A673 (cell line): ENCODE measurements at regions not wholly inside any gene's neighbourhood (a gene's known extent, or its start where the extent isn't known, plus 50 kb on each side); places are given as distances from the start of the nearest gene placed in this dataset.

Source experiments
- BruUV-seq: library from RNA; stranded (reverse); fragments of 400-500 nt; replicated peaks from 2 replicates; lab custom pipeline; 2021; lab: Mats Ljungman, UMichigan
- CTCF ChIA-PET: fragments of 300-600 bp; sonication (Branson Sonifier 250); formaldehyde crosslinking; loops from one replicate; lab custom pipeline; 2022; ENCODE audit warnings: antibody characterized with exemption; lab: Charles Lee
- POLR2A ChIA-PET: fragments of 300-600 bp; sonication (Branson Sonifier 250); formaldehyde crosslinking; loops from one replicate; lab custom pipeline; 2022; ENCODE audit warnings: antibody characterized with exemption; ENCODE audit not compliant: low non-redundant PET; lab: Charles Lee
- DNase-seq: peaks from one replicate; pipeline ENCODE4 v3.0.0-alpha.2; 2015; ENCODE audit warnings: low spot score
- H3K27ac ChIP-seq: fragments of 200-600 bp; sonication (generic); 2 replicates; pipeline ENCODE4 v1.5.1; 2016; ENCODE audit warnings: mixed run types, low read depth, mild to moderate bottlenecking, mixed read lengths, antibody characterized with exemption, low read length; ENCODE audit not compliant: poor library complexity, severe bottlenecking
- H3K27me3 ChIP-seq: fragments of 200-600 bp; sonication (generic); replicated peaks from 2 replicates; pipeline ENCODE4 v1.6.1; 2017; ENCODE audit warnings: mixed run types, low read depth, mild to moderate bottlenecking, mixed read lengths, antibody characterized with exemption, low read length; ENCODE audit not compliant: insufficient read depth, poor library complexity
- H3K36me3 ChIP-seq: fragments of 200-600 bp; sonication (generic); 2 replicates; pipeline ENCODE4 v1.6.1; 2016; ENCODE audit warnings: mixed run types, mild to moderate bottlenecking, mixed read lengths, antibody characterized with exemption, low read length; ENCODE audit not compliant: insufficient read depth, poor library complexity, severe bottlenecking
- H3K4me1 ChIP-seq: fragments of 200-600 bp; sonication (generic); 2 replicates; pipeline ENCODE4 v1.6.1; 2017; ENCODE audit warnings: mixed run types, mild to moderate bottlenecking, mixed read lengths, antibody characterized with exemption, low read length; ENCODE audit not compliant: insufficient read depth, poor library complexity, severe bottlenecking
- H3K4me3 ChIP-seq: fragments of 200-600 bp; sonication (generic); 2 replicates; pipeline ENCODE4 v1.5.1; 2016; ENCODE audit warnings: low read depth, mixed run types, mild to moderate bottlenecking, mixed read lengths, low read length; ENCODE audit not compliant: poor library complexity, severe bottlenecking
- H3K9me3 ChIP-seq: fragments of 200-600 bp; sonication (generic); 2 replicates; pipeline ENCODE4 v1.6.1; 2016; ENCODE audit warnings: mixed run types, low read depth, mild to moderate bottlenecking, mixed read lengths, antibody characterized with exemption, low read length; ENCODE audit not compliant: poor library complexity, severe bottlenecking
- CTCF ChIP-seq: fragments of 300-800, 200-600 bp; sonication (generic); conservative IDR thresholded peaks from 2 replicates; pipeline ENCODE4 v1.5.1; 2017; ENCODE audit warnings: low read depth, mild to moderate bottlenecking, antibody characterized with exemption, low read length, moderate library complexity, mixed read lengths
- EZH2 ChIP-seq: fragments of 200-600 bp; sonication (generic); IDR thresholded peaks from 2 replicates; pipeline ENCODE4 v1.6.1; 2017; ENCODE audit warnings: borderline replicate concordance, low read depth, mild to moderate bottlenecking, mixed read lengths, antibody characterized with exemption, low read length; ENCODE audit not compliant: poor library complexity, severe bottlenecking
- intact Hi-C: fragments of 100-400 bp; cut with micrococcal nuclease; formaldehyde crosslinking; loops from one replicate; pipeline ENCODE4 v1.10.0; 2022; ENCODE audit not compliant: unreplicated experiment

- H3K27me3 ChIP-seq = no peaks in the 10 kb centered on the region
- peaks cover 45% of the 10 kb centered on the region for H3K36me3 ChIP-seq
- no TSS peak for BruUV-seq
- H3K9me3 ChIP-seq = no peaks in the 10 kb centered on the region
- H3K27ac ChIP-seq = no peak overlapping the region
- intact Hi-C loops = no loop called here
- ChIA-PET CTCF (no interaction called here), POLR2A (no interaction called here)
- H3K4me1 ChIP-seq = no peaks in the 10 kb centered on the region
- no peak for DNase-seq
- no peak overlapping the region for H3K4me3 ChIP-seq
- TF ChIP-seq CTCF = no peak
- no peak for TF ChIP-seq EZH2
These were observed 55.2 kb upstream of the ZNF746 start for GRCh38 chr7:149552799-149553198.
